A549 (cell line): ENCODE measurements at regions not wholly inside any gene's neighbourhood (a gene's known extent, or its start where the extent isn't known, plus 50 kb on each side); places are given as distances from the start of the nearest gene placed in this dataset.

ENCODE experiments used
- CBX8 ChIP-seq: fragments of 200-600 bp; sonication (generic); IDR thresholded peaks from 2 replicates; pipeline ENCODE4 v1.6.1; 2016
- CTCF ChIP-seq: fragments of >200 bp; sonication (Bioruptor Twin); formaldehyde crosslinking; IDR thresholded peaks from 3 replicates; pipeline ENCODE4 v1.5.1; 2016
- POLR2A ChIP-seq: IDR thresholded peaks from 2 replicates; pipeline ENCODE4 v1.6.1; 2012; ENCODE audit warnings: mild to moderate bottlenecking, low read length
- TF ChIP-seq, protein P1 (sequence below): fragments of 200-600 bp; sonication (generic); IDR thresholded peaks from 2 replicates; pipeline ENCODE4 v1.6.1; 2016; ENCODE audit warnings: antibody characterized with exemption, mild to moderate bottlenecking, moderate library complexity

- TF ChIP-seq CBX8: no peak
- no peak for TF ChIP-seq POLR2A
- no peak for TF ChIP-seq CTCF
- TF ChIP-seq, protein P1, sequence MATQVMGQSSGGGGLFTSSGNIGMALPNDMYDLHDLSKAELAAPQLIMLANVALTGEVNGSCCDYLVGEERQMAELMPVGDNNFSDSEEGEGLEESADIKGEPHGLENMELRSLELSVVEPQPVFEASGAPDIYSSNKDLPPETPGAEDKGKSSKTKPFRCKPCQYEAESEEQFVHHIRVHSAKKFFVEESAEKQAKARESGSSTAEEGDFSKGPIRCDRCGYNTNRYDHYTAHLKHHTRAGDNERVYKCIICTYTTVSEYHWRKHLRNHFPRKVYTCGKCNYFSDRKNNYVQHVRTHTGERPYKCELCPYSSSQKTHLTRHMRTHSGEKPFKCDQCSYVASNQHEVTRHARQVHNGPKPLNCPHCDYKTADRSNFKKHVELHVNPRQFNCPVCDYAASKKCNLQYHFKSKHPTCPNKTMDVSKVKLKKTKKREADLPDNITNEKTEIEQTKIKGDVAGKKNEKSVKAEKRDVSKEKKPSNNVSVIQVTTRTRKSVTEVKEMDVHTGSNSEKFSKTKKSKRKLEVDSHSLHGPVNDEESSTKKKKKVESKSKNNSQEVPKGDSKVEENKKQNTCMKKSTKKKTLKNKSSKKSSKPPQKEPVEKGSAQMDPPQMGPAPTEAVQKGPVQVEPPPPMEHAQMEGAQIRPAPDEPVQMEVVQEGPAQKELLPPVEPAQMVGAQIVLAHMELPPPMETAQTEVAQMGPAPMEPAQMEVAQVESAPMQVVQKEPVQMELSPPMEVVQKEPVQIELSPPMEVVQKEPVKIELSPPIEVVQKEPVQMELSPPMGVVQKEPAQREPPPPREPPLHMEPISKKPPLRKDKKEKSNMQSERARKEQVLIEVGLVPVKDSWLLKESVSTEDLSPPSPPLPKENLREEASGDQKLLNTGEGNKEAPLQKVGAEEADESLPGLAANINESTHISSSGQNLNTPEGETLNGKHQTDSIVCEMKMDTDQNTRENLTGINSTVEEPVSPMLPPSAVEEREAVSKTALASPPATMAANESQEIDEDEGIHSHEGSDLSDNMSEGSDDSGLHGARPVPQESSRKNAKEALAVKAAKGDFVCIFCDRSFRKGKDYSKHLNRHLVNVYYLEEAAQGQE: no peak
These were observed 813.3 kb downstream of the SLC4A3 start for GRCh38 chr2:220440731-220441130.
